ENCODE measurements at regions not wholly inside any gene's neighbourhood (a gene's known extent, or its start where the extent isn't known, plus 50 kb on each side); places are given as distances from the start of the nearest gene placed in this dataset.
A peak's percentile ranks its signal among the peaks of the same experiment; 100 is the strongest.

GRCh38 chr4:187268940-187269339 lies 545.3 kb upstream of the FAT1 start:
- ATAC-seq (ENCODE audit: low read depth) (peak; percentile 48), DNase-seq (ENCODE audit: low spot score) (no peak)
- H3K36me3 ChIP-seq (ENCODE audit: low read depth) = no peaks in the 10 kb centered on the region
- H3K27me3 ChIP-seq (ENCODE audit: insufficient read depth, poor library complexity, severe bottlenecking) = no peaks in the 10 kb centered on the region
- H3K4me3 ChIP-seq (ENCODE audit: severe bottlenecking) = no peak overlapping the region
- H3K9me3 ChIP-seq (ENCODE audit: severe bottlenecking) = no peaks in the 10 kb centered on the region
- H3K27ac ChIP-seq (ENCODE audit: poor library complexity, severe bottlenecking) = no peak overlapping the region
- peaks cover 11% of the 10 kb centered on the region for H3K4me1 ChIP-seq (ENCODE audit: insufficient read depth, poor library complexity, severe bottlenecking)
- no peak for TF ChIP-seq CTCF (IDR thresholded peaks at IDR 0.05; ENCODE audit: poor library complexity, severe bottlenecking)

- Histone ChIP-seq H3K27me3 (ENCODE audit: insufficient read depth, poor library complexity, severe bottlenecking) (no peaks in the 10 kb centered on the region), H3K4me3 (ENCODE audit: severe bottlenecking) (no peak overlapping the region), H3K27ac (ENCODE audit: poor library complexity, severe bottlenecking) (no peak overlapping the region), H3K36me3 (ENCODE audit: low read depth) (no peaks in the 10 kb centered on the region), H3K9me3 (ENCODE audit: severe bottlenecking) (no peaks in the 10 kb centered on the region), H3K4me1 (ENCODE audit: insufficient read depth, poor library complexity, severe bottlenecking) (peaks cover 11% of the 10 kb centered on the region)
- DNase-seq (ENCODE audit: low spot score) (no peak), ATAC-seq (ENCODE audit: low read depth) (no peak)
- TF ChIP-seq CTCF (IDR thresholded peaks at IDR 0.05; ENCODE audit: poor library complexity, severe bottlenecking) = no peak
Measured at GRCh38 chr4:187270154-187270553, 546.5 kb upstream of the FAT1 start.

- DNase-seq (ENCODE audit: low spot score) (no peak), ATAC-seq (ENCODE audit: low read depth) (no peak)
- H3K27ac ChIP-seq (ENCODE audit: poor library complexity, severe bottlenecking) = no peak overlapping the region
- H3K9me3 ChIP-seq (ENCODE audit: severe bottlenecking) = no peaks in the 10 kb centered on the region
- no peak overlapping the region for H3K4me3 ChIP-seq (ENCODE audit: severe bottlenecking)
- no peaks in the 10 kb centered on the region for H3K36me3 ChIP-seq (ENCODE audit: low read depth)
- peaks cover 11% of the 10 kb centered on the region for H3K4me1 ChIP-seq (ENCODE audit: insufficient read depth, poor library complexity, severe bottlenecking)
- H3K27me3 ChIP-seq (ENCODE audit: insufficient read depth, poor library complexity, severe bottlenecking) = no peaks in the 10 kb centered on the region
- no peak for TF ChIP-seq CTCF (IDR thresholded peaks at IDR 0.05; ENCODE audit: poor library complexity, severe bottlenecking)
Measured at GRCh38 chr4:187271848-187272247, 548.2 kb upstream of the FAT1 start.

GRCh38 chr4:187274153-187274552 lies 550.5 kb upstream of the FAT1 start:
- Histone ChIP-seq H3K36me3 (ENCODE audit: low read depth) (no peaks in the 10 kb centered on the region), H3K4me1 (ENCODE audit: insufficient read depth, poor library complexity, severe bottlenecking) (peaks cover 4% of the 10 kb centered on the region), H3K4me3 (ENCODE audit: severe bottlenecking) (no peak overlapping the region), H3K27me3 (ENCODE audit: insufficient read depth, poor library complexity, severe bottlenecking) (no peaks in the 10 kb centered on the region), H3K9me3 (ENCODE audit: severe bottlenecking) (no peaks in the 10 kb centered on the region), H3K27ac (ENCODE audit: poor library complexity, severe bottlenecking) (no peak overlapping the region)
- no peak for TF ChIP-seq CTCF (IDR thresholded peaks at IDR 0.05; ENCODE audit: poor library complexity, severe bottlenecking)
- ATAC-seq (ENCODE audit: low read depth) (no peak), DNase-seq (ENCODE audit: low spot score) (no peak)

GRCh38 chr4:187276736-187277408 lies 553.2 kb upstream of the FAT1 start:
- TF ChIP-seq CTCF (IDR thresholded peaks at IDR 0.05; ENCODE audit: poor library complexity, severe bottlenecking) = no peak
- H3K4me1 ChIP-seq (ENCODE audit: insufficient read depth, poor library complexity, severe bottlenecking) = no peaks in the 10 kb centered on the region
- DNase-seq (ENCODE audit: low spot score) (no peak), ATAC-seq (ENCODE audit: low read depth) (no peak)
- no peak overlapping the region for H3K4me3 ChIP-seq (ENCODE audit: severe bottlenecking)
- H3K27ac ChIP-seq (ENCODE audit: poor library complexity, severe bottlenecking) = no peak overlapping the region
- no peaks in the 10 kb centered on the region for H3K27me3 ChIP-seq (ENCODE audit: insufficient read depth, poor library complexity, severe bottlenecking)
- no peaks in the 10 kb centered on the region for H3K36me3 ChIP-seq (ENCODE audit: low read depth)
- no peaks in the 10 kb centered on the region for H3K9me3 ChIP-seq (ENCODE audit: severe bottlenecking)

All from RWPE2 (cell line).